T47D (cell line): ENCODE measurements at regions not wholly inside any gene's neighbourhood (a gene's known extent, or its start where the extent isn't known, plus 50 kb on each side); places are given as distances from the start of the nearest gene placed in this dataset.

ENCODE experiments used
- DNase-seq, 2 experiments: peaks; one replicate each; pipeline versions ENCODE4 v3.0.0 to v3.0.0-alpha.2; 2011 to 2012; ENCODE audit warnings: low read depth in 1 of 2, low spot score in 1 of 2
- JUND ChIP-seq: IDR thresholded peaks from 2 replicates; pipeline ENCODE4 v1.6.1; 2012; ENCODE audit warnings: low read depth
- in situ Hi-C: cut with HindIII; loops from 2 replicates; pipeline ENCODE4 v1.10.0; 2016; ENCODE audit warnings: low sequenced_read_pairs, low pct_unique_long_range_greater_than_20kb

GRCh38 chr9:68654075-68654474, 51.0 kb upstream of the PIP5K1B start:
- no peak for TF ChIP-seq JUND

More at GRCh38 chr9:68654075-68654474, 51.0 kb upstream of the PIP5K1B start:
- no peak for DNase-seq
- in situ Hi-C loops = no loop called here
